GM21390 (cell line): ENCODE measurements at regions not wholly inside any gene's neighbourhood (a gene's known extent, or its start where the extent isn't known, plus 50 kb on each side); places are given as distances from the start of the nearest gene placed in this dataset.

Experiments
- ATAC-seq: cut with Tn5 transposase; IDR thresholded peaks from one replicate; pipeline ENCODE4 v1.9.1; 2021; ENCODE audit not compliant: unreplicated experiment

DNA sequence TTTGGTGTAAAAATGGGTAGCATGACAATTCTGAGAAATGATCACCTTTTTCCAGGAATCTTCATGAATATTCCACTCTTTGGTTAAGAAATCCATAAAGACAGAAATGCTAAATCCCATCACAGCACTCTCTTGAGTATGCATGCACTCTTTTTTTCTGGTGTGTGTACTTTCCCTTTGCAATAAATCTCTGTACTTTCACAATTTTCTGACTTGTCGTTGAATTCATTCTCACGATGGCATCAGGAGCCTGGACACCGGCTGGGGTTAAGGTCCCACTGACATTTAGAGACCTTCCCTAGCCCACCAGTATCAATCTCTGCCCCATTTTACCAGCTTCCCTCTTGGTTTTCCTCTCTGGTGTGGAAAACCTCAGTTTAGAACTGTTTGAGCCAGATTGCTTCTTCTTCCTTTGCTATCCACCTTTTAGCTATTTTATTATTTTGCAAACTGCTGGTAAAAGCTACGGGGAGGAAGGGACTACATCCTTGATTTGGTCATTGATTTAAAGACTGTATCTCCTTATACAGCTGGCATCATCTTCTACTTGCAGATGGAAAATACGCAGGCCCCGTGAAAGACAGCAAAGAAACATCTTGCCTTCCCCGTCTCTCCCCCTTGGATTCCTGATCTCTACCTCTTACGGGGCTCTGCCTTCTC lies 59.9 kb upstream of the ZFR start:
- ATAC-seq = no peak

DNA sequence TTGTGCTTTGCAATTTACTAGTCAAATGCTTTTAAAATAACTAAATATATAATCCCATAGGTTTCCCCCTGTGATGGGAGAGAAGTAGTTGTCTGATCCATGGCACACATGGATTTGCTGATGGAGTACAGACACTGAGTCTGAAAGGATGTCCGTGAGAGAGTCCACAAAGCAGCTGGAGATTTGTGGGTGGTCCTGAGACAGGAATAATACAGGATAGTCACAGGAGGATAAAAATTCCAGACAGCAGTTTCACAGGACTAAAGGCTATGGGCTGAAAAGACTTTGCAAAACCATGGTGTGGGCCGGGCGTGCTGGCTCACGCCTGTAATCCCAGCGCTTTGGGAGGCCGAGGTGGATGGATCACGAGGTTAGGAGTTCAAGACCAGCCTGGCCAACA lies 58.7 kb upstream of the ZFR start:
- no peak for ATAC-seq

DNA sequence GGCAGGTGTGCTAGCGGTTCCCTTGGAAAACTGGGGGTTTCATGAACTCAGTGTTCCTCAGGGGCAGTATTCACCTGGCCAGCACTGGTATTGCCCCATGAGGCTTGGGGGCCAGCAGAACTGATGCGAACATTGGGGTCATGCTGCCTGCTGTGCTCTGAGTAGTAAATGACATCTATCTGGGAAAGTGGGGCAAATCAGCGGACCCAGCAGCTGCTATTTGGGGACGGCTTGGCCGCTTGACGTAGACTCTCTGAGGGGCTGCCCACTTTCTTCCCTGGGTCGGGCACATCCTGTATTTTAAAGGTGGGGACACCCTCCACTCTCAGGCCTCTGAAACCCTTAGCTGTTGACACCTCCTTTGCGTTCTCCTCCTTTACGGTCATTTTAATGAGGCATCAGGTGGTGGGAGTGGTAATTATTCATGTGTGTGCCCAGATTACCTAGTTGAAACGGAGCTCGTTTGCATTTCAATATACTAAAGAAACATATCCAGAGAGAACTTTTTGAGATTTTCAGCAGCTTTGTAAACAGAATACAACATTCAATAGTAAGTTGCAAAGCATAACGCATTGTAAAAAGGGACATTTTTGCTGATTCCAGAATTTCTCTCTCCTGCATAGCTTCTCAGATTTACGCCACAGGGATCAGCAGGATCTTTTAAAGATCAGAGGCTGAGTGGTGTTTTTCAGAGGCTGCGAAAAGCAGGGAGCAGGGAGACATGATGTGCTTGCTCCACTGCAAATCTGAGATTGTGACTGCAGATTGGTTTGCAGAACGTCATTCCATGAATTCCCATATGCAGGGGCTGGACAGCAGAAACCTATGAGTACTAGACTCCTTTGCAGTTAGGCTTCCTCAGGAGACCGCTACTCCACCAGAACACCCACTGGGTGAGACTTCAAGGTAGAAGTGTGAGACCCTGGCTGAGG lies 56.8 kb upstream of the ZFR start:
- ATAC-seq = no peak

DNA sequence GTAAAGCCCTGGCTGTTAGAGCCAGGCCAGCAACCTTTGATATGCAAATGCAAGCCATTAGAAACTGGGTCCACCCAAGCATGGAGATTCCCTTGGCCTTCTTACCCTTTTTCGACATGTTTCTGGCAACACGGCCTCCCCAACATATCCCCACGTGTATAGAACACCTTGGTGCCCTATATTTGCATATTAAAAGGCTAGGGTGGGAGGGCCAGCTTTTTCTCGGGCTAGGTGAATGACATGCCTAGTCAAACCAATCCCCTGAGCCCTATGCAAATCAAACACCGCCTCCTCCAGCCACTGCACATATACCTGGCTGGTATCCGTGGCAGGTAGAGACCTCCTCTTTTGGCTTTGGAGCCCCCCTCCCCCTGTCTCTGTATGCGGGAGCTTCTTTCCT lies 55.6 kb upstream of the ZFR start:
- ATAC-seq = no peak

DNA sequence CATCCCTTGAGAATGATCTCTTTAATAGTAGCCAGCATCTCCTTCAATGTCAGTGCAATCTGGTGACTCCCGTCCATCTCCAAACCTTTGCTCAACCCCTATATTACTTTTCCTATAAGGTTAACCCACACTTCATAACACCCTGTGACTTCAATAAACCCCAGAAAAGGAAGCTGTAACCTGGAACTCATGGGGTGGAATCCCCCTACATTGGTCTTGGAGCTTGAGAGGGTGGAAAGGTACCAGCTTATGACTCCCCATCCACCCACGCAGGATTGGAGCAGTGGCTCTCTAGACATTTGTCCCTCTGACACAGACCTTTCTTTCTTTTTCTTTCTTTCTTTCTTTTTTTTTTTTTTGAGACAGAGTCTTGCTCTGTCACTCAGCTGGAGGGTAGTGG lies 54.7 kb upstream of the ZFR start:
- ATAC-seq = no peak

DNA sequence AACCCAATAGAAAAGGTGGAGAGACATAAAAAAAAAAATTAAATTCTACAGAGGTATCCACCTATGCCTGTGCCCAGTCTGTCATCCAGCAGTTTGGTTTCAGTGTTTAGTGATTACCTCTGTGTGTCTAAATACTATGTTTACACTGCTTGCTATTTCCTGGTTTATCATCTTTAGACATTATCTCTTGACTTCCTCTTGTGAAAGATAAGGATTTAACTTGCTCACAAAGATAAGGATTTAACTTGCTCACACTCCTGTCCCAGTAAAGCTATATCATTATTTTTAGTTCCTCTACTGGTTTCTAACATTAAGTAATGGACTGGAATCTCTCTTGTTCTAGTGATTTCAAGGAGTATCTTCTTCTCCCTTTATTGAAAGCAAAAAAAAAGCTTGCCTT lies 53.9 kb upstream of the ZFR start:
- no peak for ATAC-seq

DNA sequence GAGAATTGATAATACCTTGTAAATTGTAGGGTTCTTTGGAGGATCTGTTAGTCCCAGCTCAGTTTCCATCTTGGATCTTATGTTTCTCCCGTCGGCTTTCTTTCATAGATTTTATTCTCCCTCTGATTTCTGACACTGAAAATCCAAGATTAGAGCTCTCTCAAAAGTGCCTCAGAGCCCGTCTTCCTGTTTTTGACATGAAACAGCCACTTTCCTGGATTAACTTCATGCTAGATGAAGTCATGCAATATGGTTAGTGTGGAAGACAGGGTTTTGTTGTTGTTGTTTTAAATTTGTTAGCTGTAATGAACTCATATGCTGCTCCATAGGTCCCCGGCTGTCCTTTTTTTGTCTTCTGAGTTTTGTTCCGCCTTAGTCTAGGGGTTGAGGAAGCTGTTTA lies 51.6 kb upstream of the ZFR start:
- ATAC-seq = no peak

DNA sequence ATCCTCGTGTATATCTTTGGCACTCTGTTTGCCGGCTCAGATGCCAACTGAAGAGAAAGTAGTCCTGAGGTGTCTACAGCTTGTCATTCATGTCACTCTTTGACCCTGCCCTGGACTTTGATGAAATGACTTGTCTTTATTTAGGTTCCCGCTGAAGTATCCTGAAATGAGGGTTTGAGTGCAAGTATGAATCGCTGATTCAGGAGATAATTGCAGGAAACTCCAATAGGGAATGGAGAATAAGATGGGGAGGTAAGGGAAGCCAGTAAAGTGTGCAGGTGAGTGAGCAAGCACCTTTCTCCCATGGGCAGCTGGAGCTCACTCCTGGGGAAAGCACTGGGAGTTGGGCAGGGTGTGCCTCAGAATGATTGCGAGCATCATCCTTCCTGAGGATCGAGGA lies 50.3 kb upstream of the ZFR start:
- ATAC-seq = no peak
